Ovary (tissue), 7 donors: ENCODE measurements at regions not wholly inside any gene's neighbourhood (a gene's known extent, or its start where the extent isn't known, plus 50 kb on each side); places are given as distances from the start of the nearest gene placed in this dataset.

ENCODE experiments used
- DNase-seq, 5 donors: peaks; one replicate each; pipeline ENCODE4 v3.0.0-alpha.2; 2019 to 2020
- H3K27ac ChIP-seq, 2 donors: fragments of 200-600 bp; one replicate each; pipeline versions ENCODE4 v1.5.1 to v1.8.0; 2019 to 2022
- H3K27me3 ChIP-seq: fragments of 200-600 bp; one replicate; pipeline ENCODE4 v1.8.0; 2022
- H3K36me3 ChIP-seq: fragments of 200-600 bp; sonication (generic); one replicate; pipeline ENCODE4 v1.5.1; 2019
- H3K4me1 ChIP-seq: one replicate; pipeline ENCODE4 v1.8.1; 2013; ENCODE audit warnings: mild to moderate bottlenecking, moderate library complexity; ENCODE audit not compliant: insufficient read depth
- H3K4me3 ChIP-seq: fragments of 200-600 bp; sonication (generic); one replicate; pipeline ENCODE4 v1.5.1; 2017
- H3K9me3 ChIP-seq, 2 donors: fragments of 200-600 bp in 1 of 2; sonication (generic) in 1 of 2; one replicate each; pipeline versions ENCODE4 v1.5.1 to v1.8.1; 2013 to 2019; ENCODE audit warnings: mild to moderate bottlenecking in 1 of 2, moderate library complexity in 1 of 2
- CTCF ChIP-seq, 3 donors: fragments of 450-650 bp in 2 of 3; fragments of 200-600 bp in 1 of 3; IDR thresholded peaks; one replicate each; pipeline versions ENCODE4 v1.5.1 to v1.8.0; 2016 to 2022; ENCODE audit warnings: antibody characterized with exemption in 3 of 3, mild to moderate bottlenecking in 1 of 3
- EP300 ChIP-seq: sonication (generic); formaldehyde crosslinking; IDR thresholded peaks from one replicate; pipeline ENCODE4 v1.6.1; 2017; ENCODE audit warnings: antibody characterized with exemption
- POLR2A ChIP-seq: fragments of 450-650 bp; IDR thresholded peaks from one replicate; pipeline ENCODE4 v1.6.1; 2017; ENCODE audit warnings: antibody characterized with exemption, mild to moderate bottlenecking, moderate library complexity
- WGBS, 3 donors: extraction: QIAGEN DNeasy Blood & Tissue Kit in 1 of 3; methylation state at CpG; one replicate each; pipeline versions ENCODE4 v1.1.5 to v1.1.7; 2013 to 2017; 5-methylcytosine and 5-hydroxymethylcytosine counted together
- intact Hi-C, 4 donors: fragments of 100-400 bp; cut with DNase I; formaldehyde crosslinking; loops; one replicate each; pipeline versions ENCODE4 v1.11.0 to v1.15.1; 2022 to 2023
- donor health status: DM: no; HTN: no; CAD: no; lungs with moderate emphysema.
- donor health status: DM: no; HTN: no; CAD: no.
- donor health status: Bipolar disorder and iron deficiency.
- donor health status: DM: no; HTN: no; CAD: no.
- donor health status: DM: yes; HTN: yes; CAD: no.

- Histone ChIP-seq H3K27ac (no peak overlapping the region), H3K27me3 (no peaks in the 10 kb centered on the region), H3K9me3 (no peaks in the 10 kb centered on the region), H3K4me1 (peaks cover 1% of the 10 kb centered on the region), H3K4me3 (no peak overlapping the region), H3K36me3 (no peaks in the 10 kb centered on the region)
- no peak for DNase-seq
- TF ChIP-seq EP300 = no peak
- intact Hi-C loops = no loop called here
- 86 to 93% (median 91%) methylated on average over 8 of the region's 8 CpGs for WGBS, 3 donors
Observed at GRCh38 chr2:160583813-160584537, 90.4 kb upstream of the RBMS1 start.

- H3K27ac ChIP-seq = no peak overlapping the region
- no peak for DNase-seq
- H3K36me3 ChIP-seq = no peaks in the 10 kb centered on the region
- no peak overlapping the region for H3K4me3 ChIP-seq
- H3K4me1 ChIP-seq = peaks cover 1% of the 10 kb centered on the region
- intact Hi-C loops = no loop called here
- TF ChIP-seq POLR2A = no peak
- no peak for TF ChIP-seq EP300
- TF ChIP-seq CTCF (IDR thresholded peaks at IDR 0.05) = no peak
- no peaks in the 10 kb centered on the region for H3K27me3 ChIP-seq
- no peaks in the 10 kb centered on the region for H3K9me3 ChIP-seq
Observed at GRCh38 chr2:160584972-160585494, 91.4 kb upstream of the RBMS1 start.

- WGBS, 3 donors = 53 to 78% (median 78%) methylated on average over 1 of the region's 1 CpG
- no peaks in the 10 kb centered on the region for H3K36me3 ChIP-seq
- H3K4me1 ChIP-seq = no peaks in the 10 kb centered on the region
- intact Hi-C loops = no loop called here
- DNase-seq = no peak
- TF ChIP-seq CTCF (IDR thresholded peaks at IDR 0.05) = no peak
- TF ChIP-seq POLR2A = no peak
- no peak for TF ChIP-seq EP300
- H3K9me3 ChIP-seq = no peaks in the 10 kb centered on the region
- H3K27me3 ChIP-seq = no peaks in the 10 kb centered on the region
- H3K27ac ChIP-seq = no peak overlapping the region
- H3K4me3 ChIP-seq = no peak overlapping the region
Observed at GRCh38 chr2:160590664-160591063, 97.1 kb upstream of the RBMS1 start.

- H3K4me3 ChIP-seq = no peak overlapping the region
- no peaks in the 10 kb centered on the region for H3K36me3 ChIP-seq
- no peaks in the 10 kb centered on the region for H3K9me3 ChIP-seq
- no peaks in the 10 kb centered on the region for H3K27me3 ChIP-seq
- no peak overlapping the region for H3K27ac ChIP-seq
- DNase-seq = no peak
- WGBS, 3 donors = 47 to 98% (median 95%) methylated on average over 1 of the region's 1 CpG
- intact Hi-C loops = no loop called here
- no peaks in the 10 kb centered on the region for H3K4me1 ChIP-seq
- TF ChIP-seq POLR2A (no peak), CTCF (IDR thresholded peaks at IDR 0.05) (no peak), EP300 (no peak)
Observed at GRCh38 chr2:160592401-160592800, 98.8 kb upstream of the RBMS1 start.

- Histone ChIP-seq H3K9me3 (no peaks in the 10 kb centered on the region), H3K27ac (no peak overlapping the region), H3K27me3 (no peaks in the 10 kb centered on the region), H3K4me1 (no peaks in the 10 kb centered on the region), H3K36me3 (no peaks in the 10 kb centered on the region), H3K4me3 (no peak overlapping the region)
- TF ChIP-seq EP300 (no peak), POLR2A (no peak), CTCF (IDR thresholded peaks at IDR 0.05) (no peak)
- intact Hi-C loops = no loop called here
- no peak for DNase-seq
Observed at GRCh38 chr2:160592993-160593392, 99.4 kb upstream of the RBMS1 start.
